Kidney glomerular epithelial cell (primary cell): ENCODE measurements at regions not wholly inside any gene's neighbourhood (a gene's known extent, or its start where the extent isn't known, plus 50 kb on each side); places are given as distances from the start of the nearest gene placed in this dataset.

Experiments used
- DNase-seq: peaks from one replicate; lab custom pipeline; 2025; lab: John Stamatoyannopoulos, UW

DNA sequence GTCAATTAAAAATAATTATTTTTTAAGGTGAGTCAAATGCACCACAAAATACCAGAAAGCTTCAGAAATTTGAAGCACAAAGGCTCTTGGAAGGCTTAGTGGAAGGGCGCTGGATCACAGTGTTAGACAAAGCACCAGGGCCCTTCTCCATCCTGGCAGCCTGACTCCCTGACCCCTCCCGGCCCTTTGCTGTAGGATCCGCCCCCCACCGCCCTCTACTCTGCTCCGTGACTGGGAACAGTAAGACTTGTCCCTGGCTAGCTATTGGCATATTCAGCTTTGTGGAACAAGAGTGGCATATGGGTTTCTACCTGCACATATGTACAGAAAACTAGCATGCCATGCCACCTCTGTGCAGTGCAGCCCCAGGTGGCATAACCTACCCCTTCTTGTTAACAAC is 222.1 kb downstream of the SYK start:
- no peak for DNase-seq

DNA sequence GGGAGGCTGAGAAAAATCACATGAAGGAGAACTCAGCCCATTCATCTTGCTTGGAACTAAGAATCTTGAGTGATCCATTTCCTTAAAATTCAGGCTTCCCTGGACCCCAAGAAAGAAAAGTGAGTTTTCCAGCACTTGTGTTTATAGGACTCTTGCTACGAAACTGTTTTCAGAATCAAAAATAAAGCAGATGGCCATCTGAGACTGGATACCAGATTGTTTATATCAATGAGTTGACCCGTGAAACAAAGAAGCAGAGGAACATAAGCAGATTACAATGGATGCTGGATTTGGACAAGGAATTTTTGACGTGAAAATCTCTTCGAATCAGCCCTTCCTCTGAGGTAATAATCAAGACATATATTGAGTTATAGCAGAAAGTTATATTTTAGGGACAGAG is 223.2 kb downstream of the SYK start:
- no peak for DNase-seq

DNA sequence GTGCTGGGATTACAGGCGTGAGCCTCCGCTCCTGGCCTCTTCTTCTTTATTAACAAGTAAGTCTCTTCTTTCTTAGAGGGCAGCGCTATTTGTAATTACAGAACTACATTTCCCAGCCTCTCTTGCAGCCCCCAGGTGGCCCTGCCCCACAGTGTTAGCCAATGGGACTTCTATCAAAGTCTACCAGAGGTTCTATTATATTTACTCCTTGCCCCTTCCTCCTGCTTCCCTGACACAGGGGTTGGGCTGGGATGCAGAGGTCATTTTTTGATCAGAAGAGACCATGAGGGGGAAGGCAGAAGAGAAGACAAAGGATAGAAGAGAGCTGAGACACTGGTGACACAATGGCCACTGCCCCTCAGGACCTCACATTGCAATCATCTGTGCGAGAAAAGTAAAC is 224.2 kb downstream of the SYK start:
- no peak for DNase-seq

GRCh38 chr9:91026266-91026665 is 224.6 kb downstream of the SYK start:
- DNase-seq, result no peak

DNA sequence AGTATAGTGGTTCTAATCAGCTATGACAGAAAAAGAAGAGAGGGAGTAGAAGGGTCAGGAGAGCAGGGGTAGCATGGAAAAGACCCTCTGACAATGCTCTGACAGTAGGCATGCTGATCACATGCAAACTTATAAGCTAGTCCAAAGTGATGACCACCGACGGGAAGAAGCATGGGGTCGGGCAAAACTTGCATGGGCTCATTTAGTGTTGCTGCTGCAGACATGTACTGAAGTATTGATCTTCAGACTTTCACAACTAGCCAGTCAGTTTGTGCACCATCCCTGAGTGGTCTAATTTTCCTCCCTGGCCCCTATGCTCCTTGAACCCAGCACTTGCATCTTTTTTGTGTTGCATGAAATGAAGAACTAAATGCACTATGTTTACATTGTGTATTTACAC is 225.4 kb downstream of the SYK start:
- DNase-seq, result no peak

GRCh38 chr9:91028166-91028827 is 226.7 kb downstream of the SYK start:
- DNase-seq, result no peak

DNA sequence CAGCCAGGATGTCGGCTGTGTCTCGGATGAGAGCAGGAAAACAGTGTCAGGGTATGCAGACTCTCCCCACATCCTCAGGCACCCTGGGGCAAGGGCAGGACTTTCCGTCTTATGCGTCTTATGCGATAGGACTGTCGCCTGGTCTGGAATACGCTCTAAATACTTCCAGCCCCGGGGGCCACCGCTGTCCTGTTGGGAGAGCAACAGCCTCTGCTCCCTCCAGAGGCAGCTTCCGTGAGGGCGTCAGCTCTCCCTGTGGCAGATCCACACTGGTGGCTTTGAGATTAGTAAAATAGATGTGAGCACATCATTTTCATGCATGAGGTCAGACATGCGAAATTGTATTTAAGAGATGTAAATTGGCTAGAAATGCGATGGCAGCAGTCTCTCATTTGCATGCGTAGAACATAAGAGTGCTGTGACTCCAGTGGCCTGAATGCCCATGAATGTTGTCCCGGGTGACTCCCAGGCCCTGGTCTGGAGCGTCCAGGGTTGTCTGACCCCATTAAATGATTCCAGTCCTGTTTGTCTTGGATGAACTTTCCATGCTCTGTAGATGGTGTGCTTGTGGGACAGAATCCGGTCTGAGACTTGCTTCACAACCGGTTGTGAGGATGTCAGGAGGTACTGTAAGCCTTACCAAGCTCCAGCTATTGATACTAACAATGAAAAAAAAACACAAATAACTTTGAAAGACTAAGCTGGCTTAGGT is 228.2 kb downstream of the SYK start:
- no peak for DNase-seq

DNA sequence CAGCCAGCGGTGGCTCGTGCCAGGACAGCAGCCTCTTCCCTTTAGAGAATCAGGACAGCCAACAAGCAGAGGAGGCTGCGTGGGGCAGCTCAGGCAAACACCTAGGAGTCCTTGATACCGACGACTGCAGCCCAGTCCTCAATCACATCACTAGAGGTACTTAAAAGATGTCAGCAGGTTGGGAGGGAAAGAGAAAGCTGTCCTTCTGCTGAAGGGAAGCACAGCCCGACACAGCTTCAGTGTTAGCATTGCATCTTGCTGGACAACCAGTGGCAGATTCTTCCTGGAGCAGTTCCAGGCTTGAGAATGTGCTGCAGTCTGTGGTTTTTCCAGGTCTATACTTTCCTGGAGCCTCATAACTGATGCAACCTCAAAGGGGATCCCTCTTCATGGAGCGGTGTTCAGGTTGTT is 230.5 kb downstream of the SYK start:
- DNase-seq, result no peak

DNA sequence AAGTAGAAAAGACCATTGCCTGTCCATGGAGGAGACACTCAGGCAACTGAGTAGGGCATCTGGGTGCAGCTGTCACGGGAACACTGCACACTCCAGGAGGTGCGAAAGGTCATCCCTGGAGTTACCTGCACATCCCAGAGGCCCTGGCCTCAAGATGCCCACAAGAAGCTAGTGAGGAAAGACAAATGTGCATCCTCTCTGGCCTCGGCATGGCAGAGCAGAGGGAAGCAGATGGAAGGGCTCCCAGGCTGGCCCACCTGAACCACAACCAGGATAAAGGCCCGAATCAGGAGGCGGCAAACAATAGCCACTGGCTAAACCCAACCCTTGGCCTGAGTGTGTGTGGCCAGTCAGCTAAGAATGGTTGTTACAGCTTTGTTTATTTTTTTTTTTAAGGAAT is 231.7 kb downstream of the SYK start:
- DNase-seq, result no peak

- no peak for DNase-seq
These were observed 232.2 kb downstream of the SYK start for GRCh38 chr9:91033797-91034196.

DNA sequence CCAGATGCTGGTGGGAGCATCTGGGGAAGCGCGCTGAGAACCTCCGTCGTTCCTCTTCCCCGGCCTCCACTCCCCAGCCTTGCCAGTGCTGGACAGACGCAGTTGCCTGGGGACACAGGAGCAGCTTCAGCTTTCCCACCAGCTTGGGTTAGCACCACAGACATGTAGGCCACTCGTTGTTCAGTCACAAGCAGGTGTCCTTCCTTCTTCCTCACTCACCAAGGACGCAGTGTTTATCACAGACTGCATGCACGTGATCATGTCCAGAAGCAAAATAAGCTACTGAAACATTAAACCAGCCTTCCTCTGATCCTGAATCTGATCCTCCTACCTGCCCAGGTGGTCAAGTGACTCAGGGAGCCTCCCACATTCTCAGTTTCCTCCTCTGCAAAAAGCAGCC is 232.9 kb downstream of the SYK start:
- no peak for DNase-seq

GRCh38 chr9:91034976-91035824 is 233.6 kb downstream of the SYK start:
- DNase-seq, result no peak

GRCh38 chr9:91035825-91036208 is 234.2 kb downstream of the SYK start:
- DNase-seq, result no peak

DNA sequence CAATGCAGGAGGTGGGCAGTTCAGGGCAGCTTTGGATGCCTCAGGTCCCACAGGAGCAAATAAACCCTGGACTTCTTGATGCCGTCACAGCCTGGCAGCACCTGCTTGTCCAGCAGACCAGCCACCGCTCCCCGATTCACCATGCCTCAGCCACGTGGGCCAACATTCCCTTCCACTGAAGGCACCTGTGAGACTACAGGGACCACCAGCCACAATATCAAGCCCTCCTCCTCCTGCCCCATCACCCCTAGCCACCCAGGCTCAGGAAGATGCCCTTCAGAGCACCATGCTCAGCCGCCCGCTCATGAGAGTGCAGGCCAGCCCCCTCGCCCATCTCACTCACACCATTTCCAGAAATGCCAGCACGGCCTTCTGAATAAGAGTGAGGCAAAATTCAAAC is 234.7 kb downstream of the SYK start:
- no peak for DNase-seq

DNA sequence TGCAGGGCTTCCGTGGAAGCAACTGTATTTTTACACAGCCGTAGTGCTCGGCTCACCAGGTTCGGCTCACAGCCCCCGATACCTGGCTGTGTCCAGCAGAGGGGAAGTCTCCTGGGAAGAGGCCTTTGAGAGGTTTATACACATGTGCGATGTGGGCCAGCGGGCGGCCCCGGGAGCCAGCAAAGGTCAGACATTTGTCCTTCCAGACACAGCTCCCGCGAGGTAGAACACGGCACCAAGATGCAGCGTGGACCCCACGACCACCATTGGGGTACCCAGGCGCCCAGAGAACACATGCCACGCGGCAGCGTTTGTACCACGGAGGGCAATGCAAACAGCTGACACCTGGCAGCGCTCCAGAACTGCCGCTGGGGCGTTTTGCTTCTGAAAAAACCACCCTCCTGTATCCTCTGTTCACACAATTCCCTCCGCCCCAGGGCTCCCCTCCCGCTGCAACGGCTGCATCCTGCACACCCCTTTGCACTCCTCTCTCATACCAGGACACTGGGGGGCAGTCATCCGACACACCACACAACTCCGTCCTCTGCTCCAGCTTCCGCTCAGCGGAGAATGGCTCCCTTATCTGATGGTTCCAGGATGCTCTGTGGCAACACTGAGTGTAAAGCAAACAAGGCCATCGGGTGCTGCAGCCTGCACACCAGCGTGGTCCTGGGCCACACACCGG is 235.3 kb downstream of the SYK start:
- DNase-seq, result peak; percentile 80

- peak; percentile 52 for DNase-seq
These were observed 236.2 kb downstream of the SYK start for GRCh38 chr9:91037511-91038482.

DNA sequence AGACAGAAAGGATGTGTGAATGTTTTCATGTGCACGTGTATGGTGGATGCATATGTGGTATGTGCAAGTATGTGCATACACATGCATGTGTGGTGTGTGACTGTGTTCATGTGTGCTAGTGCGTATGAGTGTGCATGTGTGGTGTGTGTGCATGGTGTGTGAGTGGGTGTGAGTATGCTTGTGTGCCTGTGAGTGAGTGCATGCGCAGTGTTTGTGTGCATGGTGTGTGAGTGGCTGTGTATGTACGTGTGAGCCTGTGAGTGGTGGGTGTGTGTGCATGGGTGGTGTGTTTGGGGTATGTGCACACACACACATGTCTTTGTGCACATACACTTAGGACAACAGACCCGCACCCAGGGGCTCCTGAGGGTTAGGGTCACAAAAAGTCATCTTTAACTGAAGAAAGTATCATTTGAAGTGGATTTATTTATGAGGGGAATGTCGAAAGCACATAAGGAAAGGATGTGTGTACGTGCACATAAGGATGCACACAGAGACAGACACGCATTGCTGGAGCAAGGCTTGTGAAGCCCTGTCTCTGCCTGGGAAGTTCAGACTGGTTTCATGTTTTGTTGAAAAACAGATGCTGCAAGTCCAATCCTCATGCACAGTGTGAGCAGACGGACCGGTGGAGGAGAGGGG is 237.0 kb downstream of the SYK start:
- no peak for DNase-seq

DNA sequence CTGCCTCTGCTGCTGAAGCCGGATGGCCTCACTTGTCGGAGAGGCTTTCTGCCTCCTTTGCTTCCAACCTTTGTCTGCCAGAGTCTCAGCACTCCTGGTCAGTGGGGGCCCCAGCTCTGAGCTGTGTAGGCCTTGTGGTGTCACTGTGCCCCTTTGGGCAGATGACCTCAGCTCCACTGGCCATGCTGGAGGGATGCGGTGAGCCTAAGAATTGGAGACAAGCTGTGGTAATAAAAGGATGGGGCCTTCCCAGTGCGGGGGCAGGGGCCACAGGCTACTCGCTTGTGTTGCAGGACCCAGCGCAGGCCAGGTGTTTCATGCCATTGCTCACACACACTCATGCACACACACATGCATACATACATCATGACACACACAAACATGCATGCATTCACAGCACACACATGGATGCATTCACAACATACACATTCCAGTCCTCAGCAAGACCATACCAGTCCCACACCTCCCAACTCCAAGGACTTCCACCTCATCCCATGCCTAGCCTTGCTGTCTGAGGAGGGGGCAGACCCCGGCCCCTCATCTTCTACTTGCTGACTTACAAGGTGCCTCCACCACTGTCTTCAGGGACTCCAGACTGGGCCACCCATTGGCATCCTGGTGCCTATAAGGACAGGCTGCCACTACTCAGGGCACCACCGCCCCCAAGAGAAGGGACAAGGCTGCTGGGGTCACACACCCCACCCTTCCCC is 237.7 kb downstream of the SYK start:
- DNase-seq, result no peak

DNA sequence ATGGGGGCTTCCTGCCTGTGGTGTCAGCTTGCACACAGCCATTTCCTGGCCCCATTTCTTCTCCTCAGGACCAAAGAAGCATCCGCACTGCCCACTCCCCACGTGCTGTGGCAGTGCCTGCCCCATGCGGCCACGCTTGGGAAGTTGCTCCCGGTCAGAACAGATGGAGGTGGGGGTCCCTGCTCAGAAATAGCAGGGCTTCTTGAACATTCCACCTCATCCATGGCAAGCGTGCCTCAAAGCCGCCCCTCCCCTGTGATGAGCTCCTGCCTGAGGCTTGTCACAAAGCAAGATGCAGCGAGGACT is 238.2 kb downstream of the SYK start:
- no peak for DNase-seq
